ENCODE measurements at regions not wholly inside any gene's neighbourhood (a gene's known extent, or its start where the extent isn't known, plus 50 kb on each side); places are given as distances from the start of the nearest gene placed in this dataset.

GRCh38 chr16:66293207-66293735 lies 73.2 kb upstream of the CDH5 start:
- no peak for ATAC-seq (ENCODE audit: low read depth)
- WGBS, 2 experiments (ENCODE audit: extremely low coverage in 2 of 2, insufficient read length in 1 of 2) = no CpG with 5 or more reads among the region's 5 CpGs
- no peaks in the 10 kb centered on the region for H3K36me3 ChIP-seq (ENCODE audit: control insufficient read depth, insufficient read depth, low read length)
- H3K23ac ChIP-seq (ENCODE audit: low read depth, low read length) = no peak overlapping the region
- H4K20me1 ChIP-seq (ENCODE audit: insufficient read depth, low read length) = no peaks in the 10 kb centered on the region
- POLR2A ChIA-PET (ENCODE audit: unreplicated experiment) = no interaction called here
- H2AK5ac ChIP-seq (ENCODE audit: low read depth, low read length) = no peak overlapping the region
- DNase-seq = no peak
- no peak overlapping the region for H2AK9ac ChIP-seq (replicated peaks; ENCODE audit: low read depth, low read length, poor library complexity)
- no peak overlapping the region for H2BK5ac ChIP-seq (ENCODE audit: low read depth, low read length, poor library complexity, severe bottlenecking)
- no peaks in the 10 kb centered on the region for H3K9me3 ChIP-seq (ENCODE audit: control insufficient read depth, insufficient read depth, low read length)
- H3K14ac ChIP-seq (replicated peaks; ENCODE audit: low read depth, low read length) = no peak overlapping the region
- dilution Hi-C loops (cut with HindIII; ENCODE audit: low sequenced_read_pairs, unreplicated experiment) (no loop called here), in situ Hi-C loops (cut with MboI; ENCODE audit: low sequenced_read_pairs) (no loop called here), intact Hi-C loops (cut with micrococcal nuclease) (no loop called here)
- no peak overlapping the region for H4K91ac ChIP-seq (ENCODE audit: insufficient read depth, low read depth, low read length)
- CTCF ChIA-PET = no interaction called here
- no peak overlapping the region for H3K4me2 ChIP-seq (ENCODE audit: low read depth, low read length)
- no peak overlapping the region for H3K56ac ChIP-seq (ENCODE audit: extremely low read depth, insufficient read depth, low read length)
- H4K8ac ChIP-seq (ENCODE audit: low read depth in 2 of 2, low read length in 2 of 2) = no peak overlapping the region
- H3K27me3 ChIP-seq (ENCODE audit: control insufficient read depth, insufficient read depth, low read length) = peaks cover 55% of the 10 kb centered on the region
- H3K27ac ChIP-seq (ENCODE audit: insufficient read depth, low read length) = no peak overlapping the region
- no peak overlapping the region for H3K18ac ChIP-seq (ENCODE audit: low read depth, low read length)
- no peak overlapping the region for H3K4ac ChIP-seq (ENCODE audit: low read depth, low read length)
- no peak overlapping the region for H3K9ac ChIP-seq (ENCODE audit: low read depth, low read length)
- no peak overlapping the region for H4K5ac ChIP-seq (ENCODE audit: low read depth, low read length)
- H3K4me1 ChIP-seq (ENCODE audit: control insufficient read depth, insufficient read depth, low read length) = no peaks in the 10 kb centered on the region
- H2BK120ac ChIP-seq (ENCODE audit: low read depth, low read length) = no peak overlapping the region
- no peaks in the 10 kb centered on the region for H3K9me1 ChIP-seq (ENCODE audit: insufficient read depth, low read length)
- H3K79me1 ChIP-seq (ENCODE audit: low read depth in 1 of 2, low read length in 2 of 2) = no peaks in the 10 kb centered on the region
- H2AFZ ChIP-seq (replicated peaks; ENCODE audit: low read length, poor library complexity) = no peak overlapping the region
- H2BK20ac ChIP-seq (ENCODE audit: low read depth, low read length) = no peak overlapping the region
- TF ChIP-seq POLR2A (IDR thresholded peaks at IDR 0.05; ENCODE audit: low read depth, low read length) (no peak), ELK1 (IDR thresholded peaks at IDR 0.05; ENCODE audit: borderline replicate concordance, low read depth, low read length) (no peak), BHLHE40 (IDR thresholded peaks at IDR 0.05; ENCODE audit: low read depth, low read length) (no peak), CHD1 (IDR thresholded peaks at IDR 0.05; ENCODE audit: low read depth, low read length) (no peak), RFX5 (IDR thresholded peaks at IDR 0.05; ENCODE audit: low read depth, low read length) (no peak)
- BruUV-seq (replicated peaks) = no TSS peak
- H2BK15ac ChIP-seq (ENCODE audit: low read depth, low read length) = no peak overlapping the region
- H3K4me3 ChIP-seq (ENCODE audit: insufficient read depth, low read depth, low read length) = no peak overlapping the region
